HG03342 (cell line): ENCODE measurements at regions not wholly inside any gene's neighbourhood (a gene's known extent, or its start where the extent isn't known, plus 50 kb on each side); places are given as distances from the start of the nearest gene placed in this dataset.

Source experiments
- ATAC-seq: cut with Tn5 transposase; IDR thresholded peaks from one replicate; pipeline ENCODE4 v1.9.1; 2021; ENCODE audit warnings: mild to moderate bottlenecking, moderate library complexity; ENCODE audit not compliant: unreplicated experiment

DNA sequence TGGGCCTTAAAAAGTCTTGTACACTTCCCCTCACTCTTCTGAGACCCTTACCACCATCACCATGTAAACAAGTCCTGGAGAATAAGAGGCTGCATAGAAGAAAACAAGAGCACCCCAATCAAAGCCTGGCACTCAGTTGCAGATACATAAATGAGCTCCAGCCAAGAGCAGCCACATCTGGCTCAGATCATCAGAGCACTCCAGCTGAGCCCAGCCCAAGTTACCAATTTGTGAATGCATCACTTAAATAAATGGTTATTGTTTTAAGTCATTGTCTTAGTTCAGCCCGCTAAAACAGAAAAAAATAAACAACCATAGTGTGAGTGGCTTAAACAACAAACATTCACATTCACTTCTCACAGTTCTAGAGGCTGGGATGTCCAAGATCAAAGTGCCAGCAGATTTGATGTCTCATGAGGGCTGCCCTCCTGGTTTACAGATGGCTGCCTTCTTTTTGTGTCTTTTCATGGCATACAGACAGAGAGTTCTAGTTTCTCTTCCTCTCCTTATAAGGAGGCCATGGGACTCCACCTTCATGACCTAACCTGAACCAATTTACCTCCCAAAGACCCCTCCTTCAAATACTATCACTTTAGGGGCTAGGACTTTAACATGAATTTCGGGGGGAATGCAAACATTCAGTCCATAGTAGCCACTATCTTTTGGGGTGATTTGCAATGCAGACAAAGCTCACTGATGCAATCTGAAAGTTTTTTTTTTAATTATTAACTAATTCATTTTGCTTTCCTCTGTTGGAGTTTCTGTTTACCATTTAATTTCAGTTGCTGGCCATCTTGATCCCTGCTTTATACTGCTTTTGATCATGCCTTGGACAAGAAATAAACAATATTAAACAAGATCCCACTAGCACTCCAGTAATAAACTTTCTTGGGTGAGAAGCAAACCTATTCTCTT, 187.5 kb upstream of the ACVR2A start:
- peak; percentile 69 for ATAC-seq

GRCh38 chr2:147649998-147650397, 194.8 kb upstream of the ACVR2A start:
- ATAC-seq: no peak

- ATAC-seq: no peak
Observed at GRCh38 chr2:147649286-147649685, 195.5 kb upstream of the ACVR2A start.

DNA sequence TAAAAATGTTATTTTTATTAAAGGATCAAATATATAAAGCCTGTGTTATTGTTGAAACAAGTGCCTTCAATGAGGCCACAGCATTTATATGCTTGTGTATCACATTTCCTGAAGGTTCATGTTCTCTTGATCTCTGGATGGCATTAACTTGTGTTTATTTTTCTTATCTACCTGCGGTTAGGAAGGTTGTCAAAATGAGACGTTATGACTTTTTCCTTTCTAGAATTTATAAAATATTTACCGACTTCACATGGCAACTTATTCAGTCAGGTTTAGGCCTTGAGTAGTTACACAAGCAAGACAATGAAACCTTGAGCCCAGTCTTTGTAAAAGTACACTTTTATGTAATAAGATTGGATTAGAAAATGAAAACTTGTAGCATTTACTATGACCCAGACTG, 196.4 kb upstream of the ACVR2A start:
- no peak for ATAC-seq

GRCh38 chr2:147647816-147648215, 197.0 kb upstream of the ACVR2A start:
- no peak for ATAC-seq

GRCh38 chr2:147646818-147647468, 197.9 kb upstream of the ACVR2A start:
- no peak for ATAC-seq

DNA sequence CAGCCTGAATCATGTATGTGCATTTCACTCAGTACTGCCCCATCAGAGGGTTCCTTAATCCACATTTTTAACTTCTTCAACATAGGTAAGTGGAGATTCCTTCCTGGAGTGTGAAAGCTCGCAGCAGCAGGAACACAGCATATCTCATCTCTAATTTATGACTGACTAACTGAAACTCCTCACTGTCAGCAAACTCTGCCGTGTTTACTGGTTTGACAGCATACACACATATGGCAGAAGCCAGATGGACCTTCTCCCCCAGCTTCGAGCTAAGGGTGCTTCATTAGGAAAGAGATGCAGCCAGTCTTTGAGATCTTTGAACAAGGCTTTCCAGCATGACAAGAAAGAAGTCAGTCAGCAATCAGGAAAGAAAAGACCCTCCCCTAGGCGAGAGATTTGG, 200.3 kb upstream of the ACVR2A start:
- no peak for ATAC-seq

- no peak for ATAC-seq
Observed at GRCh38 chr2:147642765-147643164, 202.1 kb upstream of the ACVR2A start.

- ATAC-seq: no peak
Observed at GRCh38 chr2:147641651-147642050, 203.2 kb upstream of the ACVR2A start.

DNA sequence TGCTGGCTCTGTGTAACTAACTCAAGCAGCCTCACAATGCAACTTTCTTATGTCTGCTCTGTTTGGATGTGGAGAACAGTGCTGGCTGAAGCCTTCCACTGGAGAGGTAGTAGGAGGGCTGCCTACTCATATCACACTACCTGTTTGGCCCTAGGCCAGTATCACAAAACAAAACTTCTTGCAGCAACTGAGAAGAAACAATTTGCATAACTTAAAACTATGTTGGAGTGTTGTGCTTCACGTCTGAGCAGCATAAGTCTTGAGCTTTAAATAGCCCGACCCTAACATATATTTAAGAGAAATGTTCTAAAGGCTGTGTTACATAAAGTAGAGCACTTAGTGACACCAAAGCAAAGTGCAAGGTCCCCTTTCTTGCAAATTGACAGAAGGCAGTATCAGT, 204.9 kb upstream of the ACVR2A start:
- ATAC-seq: peak; percentile 80

- ATAC-seq: no peak
Observed at GRCh38 chr2:147639386-147639785, 205.4 kb upstream of the ACVR2A start.

DNA sequence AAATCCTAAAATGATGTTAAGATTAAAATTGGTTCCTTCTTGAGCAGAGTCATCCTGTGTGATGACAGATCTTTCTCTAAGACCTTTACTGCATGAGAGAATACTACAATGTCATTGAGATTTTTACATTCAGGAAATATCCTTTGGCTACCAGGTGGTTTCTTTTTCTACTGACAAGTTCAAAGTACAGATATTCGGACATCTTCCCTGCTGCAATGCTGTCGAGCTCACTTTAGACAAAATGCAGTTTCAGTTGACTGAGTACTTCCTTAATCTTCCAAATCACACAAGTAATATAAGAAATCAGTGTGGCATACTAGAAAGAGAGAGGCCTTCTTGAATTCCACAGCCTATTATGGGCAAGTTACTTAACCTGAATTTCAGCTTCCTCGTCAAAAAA, 207.9 kb upstream of the ACVR2A start:
- no peak for ATAC-seq

DNA sequence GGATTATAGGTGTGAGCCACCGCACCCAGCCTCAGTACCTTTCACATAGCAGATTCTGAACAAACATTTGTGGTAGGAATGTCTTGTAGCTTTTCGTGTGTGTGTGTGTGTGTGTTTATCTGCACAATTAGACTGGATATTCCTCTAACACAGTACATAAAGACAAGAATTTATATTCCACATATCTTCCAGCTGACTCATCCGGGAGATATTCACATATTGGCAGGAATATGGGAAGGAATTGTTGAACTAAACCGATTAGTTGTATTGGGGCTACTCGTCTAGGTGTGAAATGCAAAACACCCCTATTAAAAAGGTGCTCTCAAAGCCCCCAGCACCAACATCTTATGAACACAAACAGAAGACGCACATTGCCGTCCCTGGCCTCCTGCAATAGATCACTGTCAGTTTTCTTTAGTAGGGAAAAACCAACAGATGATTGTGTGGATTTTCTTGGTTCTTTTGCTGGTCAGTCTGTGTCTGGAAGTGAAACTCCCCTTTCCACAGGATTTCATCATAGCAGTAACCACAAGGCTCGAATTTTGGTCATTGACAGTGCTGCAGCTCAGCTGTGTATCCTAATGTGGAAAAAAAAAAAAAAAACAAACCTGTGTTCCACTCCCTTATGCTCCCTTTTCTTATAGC, 208.5 kb upstream of the ACVR2A start:
- ATAC-seq: no peak

- no peak for ATAC-seq
Observed at GRCh38 chr2:147634826-147635225, 210.0 kb upstream of the ACVR2A start.

DNA sequence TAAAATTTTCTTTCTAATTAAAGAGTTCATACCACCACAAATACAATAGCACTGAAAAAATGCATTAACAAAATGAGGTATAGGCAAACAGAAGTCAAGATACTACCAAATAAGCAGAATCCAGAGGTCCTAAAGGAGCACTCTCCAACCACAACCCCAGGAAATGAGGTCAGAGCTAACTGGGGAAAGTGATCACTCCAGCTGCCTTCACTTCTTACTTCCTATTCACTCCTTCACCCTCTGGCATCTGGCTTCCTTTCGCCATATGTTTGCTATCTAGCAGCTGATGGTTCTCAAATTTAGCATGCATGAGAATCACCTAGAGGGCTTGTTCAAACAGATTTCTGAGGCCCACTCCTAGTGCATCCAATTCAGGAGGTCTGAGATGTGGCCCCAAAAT, 212.6 kb upstream of the ACVR2A start:
- ATAC-seq: no peak

DNA sequence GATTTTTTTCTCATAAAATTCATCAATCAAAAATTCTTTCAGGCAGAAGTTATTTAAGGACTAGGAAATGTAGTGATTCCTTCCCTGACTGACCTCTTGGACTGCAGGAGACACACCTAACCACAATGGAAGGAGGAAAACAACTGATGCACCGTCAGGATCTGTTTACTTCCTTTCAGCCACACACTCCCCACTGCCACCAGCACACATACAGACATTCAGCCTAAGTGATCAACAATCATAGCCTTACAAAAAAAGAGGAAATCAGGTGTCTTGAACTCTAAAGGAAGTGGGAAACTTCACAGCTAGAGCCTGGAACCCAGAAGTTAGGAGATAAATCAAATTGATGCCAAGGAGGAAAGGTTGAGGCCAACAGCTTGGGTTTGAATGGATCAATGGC, 213.5 kb upstream of the ACVR2A start:
- ATAC-seq: no peak

GRCh38 chr2:147630585-147630984, 214.2 kb upstream of the ACVR2A start:
- no peak for ATAC-seq

GRCh38 chr2:147628971-147629421, 215.8 kb upstream of the ACVR2A start:
- peak; percentile 59 for ATAC-seq

DNA sequence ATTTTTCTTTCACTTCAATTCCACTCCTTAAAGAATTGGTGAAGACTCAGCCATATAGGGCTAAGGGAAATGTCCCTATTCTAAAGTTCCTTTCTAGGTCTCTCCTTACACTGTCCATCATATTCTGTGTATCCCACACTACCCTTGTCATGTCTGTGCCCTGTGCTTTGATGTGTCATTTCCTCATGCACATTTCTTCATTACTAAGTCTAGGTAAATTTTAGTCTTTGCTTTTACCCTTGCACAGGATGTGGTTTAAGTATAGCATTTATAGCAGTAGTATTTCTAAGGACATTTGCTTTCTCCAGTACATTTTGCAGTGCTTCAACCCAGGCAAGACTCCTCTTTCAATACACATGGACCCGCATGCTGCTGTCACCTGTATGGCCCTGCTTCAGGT, 221.5 kb upstream of the ACVR2A start:
- peak; percentile 93 for ATAC-seq

GRCh38 chr2:147621656-147622197, 223.1 kb upstream of the ACVR2A start:
- no peak for ATAC-seq

DNA sequence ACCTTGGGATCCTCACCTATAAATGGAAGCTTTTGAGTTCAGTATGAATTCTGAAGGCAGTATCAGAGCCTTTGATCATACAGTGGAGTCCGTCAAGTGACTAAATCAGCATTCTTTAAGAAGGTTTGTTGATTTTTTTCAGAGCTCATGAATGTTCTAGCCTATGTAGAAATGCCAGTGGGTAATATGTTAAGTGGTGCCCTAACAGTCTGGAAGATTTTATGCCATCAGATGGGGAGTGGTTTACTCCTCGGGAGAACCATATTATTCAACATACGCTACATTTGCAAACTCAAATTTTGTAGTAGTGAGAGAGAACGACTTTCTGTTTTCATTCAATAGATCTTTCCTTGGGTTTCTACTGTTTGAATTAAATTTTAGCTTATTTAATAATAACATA, 225.0 kb upstream of the ACVR2A start:
- ATAC-seq: no peak
